ENCODE measurements at regions not wholly inside any gene's neighbourhood (a gene's known extent, or its start where the extent isn't known, plus 50 kb on each side); places are given as distances from the start of the nearest gene placed in this dataset.

DNA sequence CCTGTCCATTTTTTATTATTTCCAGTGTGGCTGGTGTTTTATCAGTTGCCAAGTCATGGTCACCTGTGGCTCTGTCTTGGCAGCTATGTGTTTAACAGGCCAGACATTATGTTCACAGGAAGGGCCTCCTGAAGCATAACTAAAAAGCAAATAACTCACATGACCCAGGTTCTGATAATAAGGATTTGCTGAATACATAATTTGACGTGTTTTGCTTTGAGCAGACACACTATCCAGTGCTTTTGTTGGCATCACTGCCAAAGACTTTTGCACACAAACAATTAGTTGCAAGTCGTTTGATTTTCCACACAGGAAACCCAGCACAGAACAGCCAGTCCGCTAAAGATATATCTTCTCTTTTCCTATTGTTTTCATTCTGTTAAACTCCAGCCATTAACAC is 173.6 kb downstream of the ARL4A start:
- TF ChIP-seq, protein P1, sequence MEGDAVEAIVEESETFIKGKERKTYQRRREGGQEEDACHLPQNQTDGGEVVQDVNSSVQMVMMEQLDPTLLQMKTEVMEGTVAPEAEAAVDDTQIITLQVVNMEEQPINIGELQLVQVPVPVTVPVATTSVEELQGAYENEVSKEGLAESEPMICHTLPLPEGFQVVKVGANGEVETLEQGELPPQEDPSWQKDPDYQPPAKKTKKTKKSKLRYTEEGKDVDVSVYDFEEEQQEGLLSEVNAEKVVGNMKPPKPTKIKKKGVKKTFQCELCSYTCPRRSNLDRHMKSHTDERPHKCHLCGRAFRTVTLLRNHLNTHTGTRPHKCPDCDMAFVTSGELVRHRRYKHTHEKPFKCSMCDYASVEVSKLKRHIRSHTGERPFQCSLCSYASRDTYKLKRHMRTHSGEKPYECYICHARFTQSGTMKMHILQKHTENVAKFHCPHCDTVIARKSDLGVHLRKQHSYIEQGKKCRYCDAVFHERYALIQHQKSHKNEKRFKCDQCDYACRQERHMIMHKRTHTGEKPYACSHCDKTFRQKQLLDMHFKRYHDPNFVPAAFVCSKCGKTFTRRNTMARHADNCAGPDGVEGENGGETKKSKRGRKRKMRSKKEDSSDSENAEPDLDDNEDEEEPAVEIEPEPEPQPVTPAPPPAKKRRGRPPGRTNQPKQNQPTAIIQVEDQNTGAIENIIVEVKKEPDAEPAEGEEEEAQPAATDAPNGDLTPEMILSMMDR (IDR thresholded peaks at IDR 0.05; ENCODE audit: insufficient read depth, low read length): no peak
- no peak for TF ChIP-seq POLR2AphosphoS5 (IDR thresholded peaks at IDR 0.05; ENCODE audit: low read depth)
- TF ChIP-seq, protein P2, sequence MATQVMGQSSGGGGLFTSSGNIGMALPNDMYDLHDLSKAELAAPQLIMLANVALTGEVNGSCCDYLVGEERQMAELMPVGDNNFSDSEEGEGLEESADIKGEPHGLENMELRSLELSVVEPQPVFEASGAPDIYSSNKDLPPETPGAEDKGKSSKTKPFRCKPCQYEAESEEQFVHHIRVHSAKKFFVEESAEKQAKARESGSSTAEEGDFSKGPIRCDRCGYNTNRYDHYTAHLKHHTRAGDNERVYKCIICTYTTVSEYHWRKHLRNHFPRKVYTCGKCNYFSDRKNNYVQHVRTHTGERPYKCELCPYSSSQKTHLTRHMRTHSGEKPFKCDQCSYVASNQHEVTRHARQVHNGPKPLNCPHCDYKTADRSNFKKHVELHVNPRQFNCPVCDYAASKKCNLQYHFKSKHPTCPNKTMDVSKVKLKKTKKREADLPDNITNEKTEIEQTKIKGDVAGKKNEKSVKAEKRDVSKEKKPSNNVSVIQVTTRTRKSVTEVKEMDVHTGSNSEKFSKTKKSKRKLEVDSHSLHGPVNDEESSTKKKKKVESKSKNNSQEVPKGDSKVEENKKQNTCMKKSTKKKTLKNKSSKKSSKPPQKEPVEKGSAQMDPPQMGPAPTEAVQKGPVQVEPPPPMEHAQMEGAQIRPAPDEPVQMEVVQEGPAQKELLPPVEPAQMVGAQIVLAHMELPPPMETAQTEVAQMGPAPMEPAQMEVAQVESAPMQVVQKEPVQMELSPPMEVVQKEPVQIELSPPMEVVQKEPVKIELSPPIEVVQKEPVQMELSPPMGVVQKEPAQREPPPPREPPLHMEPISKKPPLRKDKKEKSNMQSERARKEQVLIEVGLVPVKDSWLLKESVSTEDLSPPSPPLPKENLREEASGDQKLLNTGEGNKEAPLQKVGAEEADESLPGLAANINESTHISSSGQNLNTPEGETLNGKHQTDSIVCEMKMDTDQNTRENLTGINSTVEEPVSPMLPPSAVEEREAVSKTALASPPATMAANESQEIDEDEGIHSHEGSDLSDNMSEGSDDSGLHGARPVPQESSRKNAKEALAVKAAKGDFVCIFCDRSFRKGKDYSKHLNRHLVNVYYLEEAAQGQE (IDR thresholded peaks at IDR 0.05; ENCODE audit: insufficient replicate concordance, low read depth): no peak
- no peak for TF ChIP-seq SPI1 (IDR thresholded peaks at IDR 0.05; ENCODE audit: borderline replicate concordance, low read depth)
- TF ChIP-seq GABPA (IDR thresholded peaks at IDR 0.05; ENCODE audit: low read depth): no peak
- no peak for DNase-seq (ENCODE audit: low read depth in 1 of 2, low spot score in 1 of 2)
- H3K4me3 ChIP-seq (replicated peaks; ENCODE audit: insufficient read depth, low read length): no peak overlapping the region
- no peak overlapping the region for H3K27ac ChIP-seq (replicated peaks)
- no peaks in the 10 kb centered on the region for H3K27me3 ChIP-seq (ENCODE audit: insufficient read depth, poor library complexity, severe bottlenecking)

DNA sequence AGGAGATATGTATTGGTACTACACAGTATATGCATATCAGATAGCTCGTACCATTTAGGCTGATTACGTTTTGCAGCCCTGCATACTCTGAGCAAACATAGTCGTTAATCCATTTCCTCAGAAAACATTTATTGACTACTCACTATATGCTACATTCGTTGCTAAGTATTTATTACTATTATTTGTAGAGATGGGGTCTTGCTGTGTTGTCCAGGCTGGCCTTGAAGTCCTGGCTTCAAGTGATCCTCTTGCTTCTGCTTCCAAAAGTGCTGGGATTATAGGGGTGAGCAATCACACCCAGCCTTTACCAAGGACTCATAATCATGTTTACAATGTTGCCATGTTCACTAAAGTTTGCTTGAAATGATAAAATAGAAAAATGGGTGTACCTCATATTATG is 174.7 kb downstream of the ARL4A start:
- Histone ChIP-seq H3K27ac (replicated peaks) (no peak overlapping the region), H3K27me3 (ENCODE audit: insufficient read depth, poor library complexity, severe bottlenecking) (no peaks in the 10 kb centered on the region), H3K4me3 (replicated peaks; ENCODE audit: insufficient read depth, low read length) (no peak overlapping the region)
- no peak for TF ChIP-seq POLR2AphosphoS5 (IDR thresholded peaks at IDR 0.05; ENCODE audit: low read depth)
- TF ChIP-seq, protein P2 (IDR thresholded peaks at IDR 0.05; ENCODE audit: insufficient replicate concordance, low read depth): no peak
- TF ChIP-seq, protein P1 (IDR thresholded peaks at IDR 0.05; ENCODE audit: insufficient read depth, low read length): no peak
- no peak for TF ChIP-seq GABPA (IDR thresholded peaks at IDR 0.05; ENCODE audit: low read depth)
- TF ChIP-seq SPI1 (IDR thresholded peaks at IDR 0.05; ENCODE audit: borderline replicate concordance, low read depth): no peak
- DNase-seq (ENCODE audit: low read depth in 1 of 2, low spot score in 1 of 2): no peak

DNA sequence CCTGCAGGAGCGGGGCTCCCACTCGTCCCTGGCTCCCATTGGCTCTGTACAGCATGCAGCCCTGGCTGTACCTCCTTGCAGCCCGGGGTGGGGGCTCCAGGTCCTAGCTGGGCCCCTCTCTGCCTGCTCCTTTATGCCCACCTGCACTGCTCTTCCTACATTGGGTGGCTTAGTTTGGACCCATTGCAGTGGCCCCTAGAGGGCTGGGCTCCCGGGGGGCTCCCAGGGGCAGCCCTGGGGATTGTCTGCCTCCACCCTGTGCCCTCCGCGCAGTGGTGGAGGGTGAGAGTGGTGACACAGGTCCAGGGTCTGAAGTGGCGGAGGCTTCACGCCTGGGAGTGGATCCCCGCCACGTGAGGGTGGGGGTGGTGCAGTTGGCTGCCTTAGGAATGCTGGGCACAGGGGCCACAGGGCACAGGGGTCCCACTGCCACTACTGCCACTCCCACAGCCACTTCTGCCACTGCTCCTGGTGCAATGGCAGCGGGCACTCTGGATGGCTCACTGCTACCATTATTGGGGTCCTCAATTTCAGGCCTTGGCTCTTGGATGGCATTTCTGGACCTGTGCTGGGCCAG is 177.1 kb downstream of the ARL4A start:
- DNase-seq (ENCODE audit: low read depth in 1 of 2, low spot score in 1 of 2): no peak
- Histone ChIP-seq H3K27me3 (ENCODE audit: insufficient read depth, poor library complexity, severe bottlenecking) (no peaks in the 10 kb centered on the region), H3K27ac (replicated peaks) (no peak overlapping the region), H3K4me3 (replicated peaks; ENCODE audit: insufficient read depth, low read length) (no peak overlapping the region)
- TF ChIP-seq GABPA (IDR thresholded peaks at IDR 0.05; ENCODE audit: low read depth): no peak
- TF ChIP-seq, protein P1 (IDR thresholded peaks at IDR 0.05; ENCODE audit: insufficient read depth, low read length): no peak
- TF ChIP-seq POLR2AphosphoS5 (IDR thresholded peaks at IDR 0.05; ENCODE audit: low read depth): no peak
- no peak for TF ChIP-seq SPI1 (IDR thresholded peaks at IDR 0.05; ENCODE audit: borderline replicate concordance, low read depth)

DNA sequence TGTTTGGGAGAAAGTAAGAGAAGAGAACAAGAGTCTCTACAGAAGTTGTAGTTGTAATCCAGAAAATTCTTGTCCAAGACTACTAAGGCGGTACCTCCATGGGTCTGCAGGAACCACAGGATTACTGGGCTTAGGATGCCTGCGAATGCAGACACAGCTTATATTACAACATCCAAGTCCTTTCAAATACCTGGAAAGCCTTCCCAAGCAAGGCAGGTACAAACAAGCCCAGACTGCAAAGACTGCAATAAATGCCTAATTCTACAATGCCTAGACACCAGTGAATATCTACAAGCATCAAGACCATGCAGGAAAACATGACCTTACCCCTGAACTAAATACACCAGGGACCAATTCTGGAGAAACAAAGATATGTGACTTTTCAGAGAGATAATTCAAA is 178.2 kb downstream of the ARL4A start:
- TF ChIP-seq SPI1 (IDR thresholded peaks at IDR 0.05; ENCODE audit: borderline replicate concordance, low read depth) (no peak), GABPA (IDR thresholded peaks at IDR 0.05; ENCODE audit: low read depth) (no peak), POLR2AphosphoS5 (IDR thresholded peaks at IDR 0.05; ENCODE audit: low read depth) (no peak)
- TF ChIP-seq, protein P2 (IDR thresholded peaks at IDR 0.05; ENCODE audit: insufficient replicate concordance, low read depth): no peak
- TF ChIP-seq, protein P1 (IDR thresholded peaks at IDR 0.05; ENCODE audit: insufficient read depth, low read length): no peak
- H3K27ac ChIP-seq (replicated peaks): no peak overlapping the region
- no peaks in the 10 kb centered on the region for H3K27me3 ChIP-seq (ENCODE audit: insufficient read depth, poor library complexity, severe bottlenecking)
- no peak overlapping the region for H3K4me3 ChIP-seq (replicated peaks; ENCODE audit: insufficient read depth, low read length)
- DNase-seq (ENCODE audit: low read depth in 1 of 2, low spot score in 1 of 2): no peak
